ENCODE measurements at regions not wholly inside any gene's neighbourhood (a gene's known extent, or its start where the extent isn't known, plus 50 kb on each side); places are given as distances from the start of the nearest gene placed in this dataset.

DNA sequence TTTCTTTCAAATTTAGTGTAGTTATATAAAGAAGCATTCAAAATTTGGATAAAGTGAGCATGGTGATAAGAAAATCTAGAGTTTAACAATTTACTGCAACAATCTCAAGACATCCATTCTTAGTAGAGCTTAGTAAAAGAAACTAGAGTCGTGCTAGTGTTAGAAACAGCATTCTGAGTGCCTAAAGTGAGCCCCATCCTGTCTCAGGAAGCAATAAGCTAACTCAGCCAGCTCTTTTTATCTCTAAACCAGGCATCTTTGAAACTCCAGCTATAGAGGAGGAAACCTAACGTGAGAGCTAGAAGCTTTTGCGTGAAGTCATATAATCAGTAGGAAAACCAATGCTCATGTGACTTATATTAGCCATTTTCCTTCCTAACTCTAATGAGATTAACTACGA, 1187.1 kb upstream of the EPHA6 start:
- TF ChIP-seq CTCF (IDR thresholded peaks at IDR 0.05) = no peak
- no peak for TF ChIP-seq POLR2A (IDR thresholded peaks at IDR 0.05)
- TF ChIP-seq POLR2AphosphoS5 (IDR thresholded peaks at IDR 0.05) = no peak
